Occipital lobe (tissue), 1 donor: ENCODE measurements at regions not wholly inside any gene's neighbourhood (a gene's known extent, or its start where the extent isn't known, plus 50 kb on each side); places are given as distances from the start of the nearest gene placed in this dataset.
A peak's percentile ranks its signal among the peaks of the same experiment; 100 is the strongest.
"Not testable (repeated sequence)": the region's sequence is repeated elsewhere in the genome, so short reads cannot be mapped to it uniquely, and the experiment has no call there.

Experiments
- DNase-seq: peaks from one replicate; lab custom pipeline; 2025; lab: John Stamatoyannopoulos, UW

GRCh38 chr6:137968901-137969300 is 101.8 kb downstream of the TNFAIP3 start:
- DNase-seq: no peak

DNA sequence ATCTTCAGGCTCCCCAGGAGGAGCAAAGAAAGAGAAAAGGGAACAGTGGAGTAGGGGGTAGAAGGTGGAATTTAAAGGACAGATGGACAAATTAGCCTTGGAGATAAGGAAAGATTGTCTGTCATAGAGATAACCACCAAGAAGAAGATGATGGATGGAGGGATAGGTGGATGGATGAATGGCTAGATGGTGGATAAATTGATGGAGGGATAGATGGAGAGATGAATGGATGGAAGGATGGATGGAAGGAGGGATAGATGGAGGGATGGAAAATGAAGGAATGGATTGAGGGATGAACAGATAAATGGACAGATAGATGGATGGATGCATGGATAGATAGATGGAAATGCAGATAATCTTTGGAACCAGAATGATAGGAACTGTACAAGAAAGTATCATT is 102.8 kb downstream of the TNFAIP3 start:
- no peak for DNase-seq

- no peak for DNase-seq
Observed at GRCh38 chr6:137970368-137970767, 103.3 kb downstream of the TNFAIP3 start.

DNA sequence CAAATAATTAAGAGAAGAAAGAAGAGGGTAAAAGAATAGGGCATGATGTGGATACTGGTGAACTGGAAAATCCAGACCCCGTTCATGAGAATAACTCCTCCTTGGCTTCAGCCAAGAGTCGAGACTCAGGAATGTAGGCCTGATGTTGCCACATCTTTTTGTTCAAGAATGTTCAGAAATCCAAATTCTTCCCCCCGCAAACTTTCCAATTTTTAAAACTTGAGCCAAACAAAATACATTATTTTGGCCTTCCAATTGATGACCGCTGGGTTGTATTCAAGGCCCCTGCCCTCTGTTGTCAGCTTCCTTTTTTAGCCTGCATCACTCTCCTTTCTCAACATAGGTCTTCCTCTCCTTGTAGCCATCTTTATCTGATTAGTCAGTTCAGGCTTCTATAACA is 106.1 kb downstream of the TNFAIP3 start:
- no peak for DNase-seq

DNA sequence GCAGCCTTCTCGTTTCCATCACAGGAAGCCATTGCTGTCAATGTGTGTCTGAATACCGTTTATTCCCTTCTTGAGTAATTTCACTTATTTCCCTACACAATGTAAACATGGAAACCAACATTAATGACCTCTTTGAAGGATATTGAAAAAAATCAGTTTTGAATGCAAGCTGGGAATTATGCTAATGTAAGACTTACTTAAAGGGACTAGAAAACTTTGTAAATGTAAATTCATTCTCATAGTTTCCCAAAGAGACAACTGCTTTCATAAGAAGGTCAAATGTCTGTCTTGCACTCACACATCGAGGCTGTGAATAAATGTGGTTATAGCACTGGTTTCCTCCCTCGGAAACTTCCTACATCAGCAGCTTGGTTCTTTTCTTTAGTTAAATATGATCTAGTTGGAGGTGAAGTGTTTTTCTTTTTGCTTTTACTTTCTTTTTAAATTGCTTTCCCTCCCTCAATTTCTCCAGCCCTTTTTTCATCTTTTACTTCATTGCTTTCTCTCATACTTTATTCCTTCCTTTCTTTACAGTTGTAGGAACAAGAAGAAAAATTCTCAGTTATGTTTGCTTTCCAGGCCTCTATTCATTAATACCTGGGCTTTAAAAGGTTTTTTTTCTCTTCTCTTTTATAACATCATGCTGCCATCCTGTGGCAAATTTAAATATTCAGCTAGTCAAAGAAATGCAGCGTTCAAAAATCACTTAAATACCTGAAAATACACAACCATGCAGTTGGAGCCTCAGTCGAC is 108.3 kb downstream of the TNFAIP3 start:
- DNase-seq: no peak

DNA sequence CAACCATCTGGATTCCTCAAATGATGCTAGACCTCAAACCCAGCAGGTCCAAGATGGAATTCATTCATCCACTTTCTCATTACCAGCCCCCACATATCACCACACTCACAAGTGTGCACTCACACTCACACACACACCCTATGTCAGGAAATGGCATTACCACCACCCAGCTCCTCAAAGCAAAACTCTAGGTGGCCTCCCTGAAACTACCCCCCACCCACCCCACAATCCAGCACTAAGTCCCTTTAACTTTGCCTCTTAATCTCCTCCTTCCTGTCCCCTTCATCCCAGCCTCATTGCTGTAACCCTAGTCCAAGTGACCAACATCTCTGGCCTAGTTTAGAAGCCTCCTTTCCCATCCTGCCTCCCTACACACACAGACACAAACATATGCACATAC is 109.4 kb downstream of the TNFAIP3 start:
- DNase-seq: no peak

DNA sequence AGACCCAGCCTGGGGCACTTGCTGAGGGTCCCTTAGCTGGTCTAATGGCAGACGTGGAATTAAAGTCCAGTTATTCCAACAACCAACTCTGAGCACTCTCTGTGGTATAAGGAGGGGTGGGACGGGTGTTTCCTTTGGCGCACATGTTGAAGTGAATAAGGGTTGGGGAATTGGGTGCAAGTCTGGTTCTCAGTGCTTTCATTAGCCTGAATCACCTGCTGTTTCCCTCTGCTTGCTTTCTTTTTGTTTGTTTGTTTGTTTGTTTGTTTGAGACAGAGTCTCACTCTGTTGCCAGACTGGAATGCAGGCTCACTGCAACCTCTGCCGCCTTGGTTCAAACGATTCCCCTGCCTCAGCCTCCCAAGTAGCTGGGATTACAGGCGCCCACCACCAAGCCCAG is 110.1 kb downstream of the TNFAIP3 start:
- DNase-seq: no peak

GRCh38 chr6:137977814-137978213 is 110.8 kb downstream of the TNFAIP3 start:
- DNase-seq: no peak

- no peak for DNase-seq
Observed at GRCh38 chr6:137978252-137978896, 111.3 kb downstream of the TNFAIP3 start.

- DNase-seq: not testable (repeated sequence)
Observed at GRCh38 chr6:137979263-137979662, 112.2 kb downstream of the TNFAIP3 start.

- no peak for DNase-seq
Observed at GRCh38 chr6:137980777-137981176, 113.7 kb downstream of the TNFAIP3 start.

DNA sequence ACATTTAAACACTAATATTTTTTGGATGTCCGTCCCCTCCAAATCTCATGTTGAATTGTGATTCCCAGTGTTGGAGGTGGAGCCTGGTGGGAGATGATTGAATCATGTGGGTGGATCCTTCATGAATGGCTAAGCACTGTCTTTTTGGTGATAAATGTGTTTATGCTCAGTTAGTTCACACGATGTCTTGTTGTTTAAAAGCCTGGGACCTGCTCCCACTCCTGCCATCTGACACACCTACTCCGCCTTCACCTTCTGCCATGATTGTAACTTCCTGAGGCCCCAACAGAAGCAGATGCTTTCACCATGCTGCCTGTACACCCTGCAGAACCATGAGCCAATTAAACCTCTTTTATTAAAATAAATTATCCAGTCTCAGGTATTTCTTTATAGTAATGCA is 114.7 kb downstream of the TNFAIP3 start:
- no peak for DNase-seq

DNA sequence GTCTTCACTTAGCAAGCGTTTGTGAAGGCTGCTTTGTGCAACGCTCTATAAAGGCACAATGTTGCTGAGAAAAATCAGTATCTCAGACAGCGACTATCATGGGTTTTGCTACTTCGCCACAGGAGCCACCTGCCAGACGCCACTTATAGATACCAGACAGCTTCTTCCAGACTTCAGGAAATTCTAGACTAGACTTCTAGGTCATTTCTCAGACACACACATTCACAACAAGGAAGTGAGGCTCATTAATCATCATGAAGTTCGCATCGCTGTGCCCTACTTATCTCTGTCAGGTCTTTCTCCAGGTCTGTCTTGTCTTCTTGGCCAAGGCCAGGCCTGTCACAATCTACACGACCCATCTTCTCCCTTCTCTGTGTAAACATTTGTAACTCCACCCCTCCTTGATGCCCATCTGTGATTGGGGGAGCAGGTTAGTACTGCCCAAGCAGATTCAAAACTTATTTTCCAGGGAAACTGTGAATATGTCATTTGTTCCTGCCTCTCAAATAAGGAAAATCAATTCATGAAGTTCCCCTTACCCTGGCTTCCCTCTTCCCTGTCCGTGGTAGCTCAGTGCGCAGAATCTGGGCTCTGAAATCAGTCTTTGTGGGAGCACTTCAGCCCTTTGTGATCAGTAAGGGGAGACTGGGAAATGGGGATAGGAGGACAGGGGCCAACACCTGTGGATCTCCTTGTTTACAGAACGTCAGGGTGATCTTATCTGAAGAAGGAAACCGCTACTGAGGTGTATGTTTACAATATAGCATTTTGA is 115.5 kb downstream of the TNFAIP3 start:
- no peak for DNase-seq

DNA sequence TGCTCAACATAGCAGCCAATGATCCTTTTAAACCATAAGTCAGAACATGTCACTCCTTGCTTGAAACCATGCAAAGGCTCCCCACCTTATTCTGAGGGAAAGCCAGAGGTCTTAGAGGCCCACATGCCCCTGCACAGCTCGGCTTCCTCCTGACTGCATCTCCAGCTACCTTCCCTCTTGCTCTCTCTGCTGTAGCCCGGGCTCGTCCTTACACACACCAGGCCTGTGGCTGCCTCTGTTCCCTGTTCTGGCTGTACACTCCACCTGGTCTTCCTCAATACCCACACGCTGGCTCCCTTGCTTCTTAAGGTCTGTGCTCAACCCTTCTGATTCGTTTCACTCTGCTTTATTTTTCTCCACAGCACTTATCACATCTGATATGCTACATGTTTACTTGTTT is 116.2 kb downstream of the TNFAIP3 start:
- DNase-seq: no peak

GRCh38 chr6:137989664-137990063 is 117.6 kb downstream of the PERP start:
- DNase-seq: no peak

GRCh38 chr6:137995371-137995770 is 111.8 kb downstream of the PERP start:
- DNase-seq: no peak

- no peak for DNase-seq
Observed at GRCh38 chr6:137998461-137999019, 108.7 kb downstream of the PERP start.

DNA sequence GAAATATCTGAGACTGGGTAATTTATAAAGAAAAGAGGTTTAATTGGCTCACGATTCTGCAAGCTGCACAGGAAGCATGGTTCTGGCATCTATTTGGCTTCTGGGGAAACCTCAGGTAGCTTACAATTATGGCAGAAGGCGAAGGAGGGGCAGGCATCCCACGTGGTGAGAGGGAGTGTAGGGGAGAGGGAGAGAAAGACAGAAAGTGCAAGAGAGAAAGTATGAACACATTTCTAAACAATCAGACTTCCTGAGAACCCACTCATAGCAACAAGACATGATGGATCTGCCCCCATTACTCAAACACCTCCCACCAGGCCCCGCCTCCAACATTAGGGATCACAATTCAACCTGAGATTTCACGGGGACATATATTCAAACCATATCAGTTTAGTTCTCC is 107.4 kb downstream of the PERP start:
- no peak for DNase-seq

DNA sequence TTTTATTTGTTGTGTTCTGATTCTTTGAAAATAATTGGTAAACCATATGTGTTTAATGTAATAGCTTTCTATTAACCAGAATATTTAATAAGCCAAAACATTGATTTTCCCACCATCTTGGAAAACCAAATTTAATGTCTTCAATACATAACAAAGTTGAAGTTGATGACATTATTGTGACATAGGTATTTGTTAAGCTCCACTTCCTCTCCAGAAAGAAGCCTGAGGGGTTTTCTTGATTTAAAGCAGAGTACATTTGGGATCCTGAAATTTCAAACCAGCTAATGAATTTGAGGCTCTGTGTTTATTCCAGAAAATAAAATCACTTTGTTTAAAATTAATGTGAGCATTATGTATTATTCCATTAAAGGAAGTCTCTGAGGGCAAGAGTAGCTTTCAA is 106.3 kb downstream of the PERP start:
- DNase-seq: no peak

GRCh38 chr6:138001750-138002349 is 105.4 kb downstream of the PERP start:
- peak; percentile 4 for DNase-seq

- DNase-seq: no peak
Observed at GRCh38 chr6:138004430-138005287, 102.6 kb downstream of the PERP start.
